GM19455 (cell line): ENCODE measurements at regions not wholly inside any gene's neighbourhood (a gene's known extent, or its start where the extent isn't known, plus 50 kb on each side); places are given as distances from the start of the nearest gene placed in this dataset.
"Not testable (repeated sequence)": the region's sequence is repeated elsewhere in the genome, so short reads cannot be mapped to it uniquely, and the experiment has no call there.

Experiments used
- ATAC-seq: cut with Tn5 transposase; IDR thresholded peaks from one replicate; pipeline ENCODE4 v1.9.1; 2021; ENCODE audit not compliant: unreplicated experiment

DNA sequence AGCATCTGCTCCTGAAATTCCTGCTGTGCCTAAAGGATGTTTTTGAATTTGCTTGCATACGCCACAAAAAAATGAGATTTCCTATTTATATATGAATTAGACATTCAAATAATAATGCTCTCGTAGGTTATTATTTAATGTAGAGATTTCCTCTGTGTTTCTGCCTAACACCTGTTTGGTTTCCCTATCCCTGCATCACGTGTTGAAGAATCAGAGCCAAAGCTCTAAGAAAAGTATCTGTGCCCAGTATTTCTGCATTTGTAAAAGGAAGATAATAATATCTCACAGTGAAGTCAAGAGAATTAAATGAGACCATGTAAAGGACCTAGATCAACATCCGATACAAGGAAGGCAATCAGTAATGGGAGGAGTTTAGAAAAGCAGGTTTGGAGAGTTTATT lies 179.5 kb downstream of the HNRNPD start:
- no peak for ATAC-seq

DNA sequence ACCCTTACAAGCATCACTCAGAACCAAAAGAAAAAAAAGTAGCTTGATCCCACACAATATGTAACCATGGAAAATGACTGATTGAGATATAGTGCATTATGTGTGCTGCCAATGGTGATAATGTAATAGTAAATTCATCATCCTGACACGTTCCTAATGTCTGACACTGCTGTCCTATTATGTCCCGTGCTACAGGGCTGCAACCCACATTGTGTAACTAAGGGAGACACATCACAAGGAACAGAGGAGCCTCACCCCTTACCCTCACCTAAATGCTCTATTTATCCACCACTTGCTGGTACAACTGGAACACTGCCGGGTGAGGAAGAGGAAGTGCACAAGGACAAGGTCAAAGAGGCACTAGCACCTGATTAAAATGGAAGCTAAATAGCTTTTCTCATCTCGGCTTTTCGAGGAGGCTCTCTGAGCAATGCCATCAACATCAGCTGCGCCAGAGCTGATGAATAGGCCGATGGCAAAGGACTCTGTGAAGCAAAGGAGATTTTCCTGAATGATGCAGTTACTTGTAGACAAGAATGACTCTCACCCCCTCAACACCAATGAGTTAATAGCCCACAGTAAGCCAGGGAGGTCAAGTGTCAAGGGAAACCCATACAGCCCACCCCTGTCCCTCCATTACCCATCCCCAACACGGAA lies 181.6 kb downstream of the HNRNPD start:
- ATAC-seq: no peak

DNA sequence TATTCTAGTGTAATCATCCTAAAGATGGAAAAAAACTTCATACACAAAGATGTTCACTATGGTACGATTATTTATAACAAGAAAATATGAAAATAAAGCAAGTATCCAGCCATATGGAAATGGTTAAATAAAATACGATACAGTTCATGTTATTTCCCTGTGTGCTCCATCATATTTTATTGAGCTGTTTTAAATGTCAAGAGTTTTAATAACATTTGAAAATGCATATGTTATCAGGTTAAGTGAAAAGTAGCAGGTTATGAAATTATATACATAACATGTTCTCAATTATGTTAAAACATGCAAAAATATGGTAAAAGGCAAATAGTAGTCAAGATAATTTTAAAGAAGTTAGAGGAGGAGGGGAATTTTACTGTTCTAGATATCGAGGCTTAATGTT lies 192.0 kb downstream of the HNRNPD start:
- no peak for ATAC-seq

DNA sequence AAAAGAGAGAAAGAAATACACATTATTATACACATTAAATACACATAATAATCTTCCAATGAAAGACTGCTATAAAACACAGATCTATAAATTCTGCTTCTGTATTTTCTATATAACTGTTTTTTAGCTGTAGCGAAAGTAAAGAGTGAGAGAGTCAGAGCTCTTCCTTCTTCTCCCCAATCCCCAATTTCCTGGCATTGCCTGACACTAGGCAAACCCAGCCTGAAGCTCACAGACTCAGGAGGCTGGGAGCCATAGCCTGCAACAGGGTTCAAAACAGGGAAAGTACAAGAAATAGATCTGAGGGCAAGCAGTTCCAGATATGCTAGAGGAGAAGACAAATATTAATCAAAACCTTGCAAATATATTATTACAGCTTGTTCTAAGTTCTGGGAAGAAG lies 201.6 kb downstream of the HNRNPD start:
- ATAC-seq: no peak

DNA sequence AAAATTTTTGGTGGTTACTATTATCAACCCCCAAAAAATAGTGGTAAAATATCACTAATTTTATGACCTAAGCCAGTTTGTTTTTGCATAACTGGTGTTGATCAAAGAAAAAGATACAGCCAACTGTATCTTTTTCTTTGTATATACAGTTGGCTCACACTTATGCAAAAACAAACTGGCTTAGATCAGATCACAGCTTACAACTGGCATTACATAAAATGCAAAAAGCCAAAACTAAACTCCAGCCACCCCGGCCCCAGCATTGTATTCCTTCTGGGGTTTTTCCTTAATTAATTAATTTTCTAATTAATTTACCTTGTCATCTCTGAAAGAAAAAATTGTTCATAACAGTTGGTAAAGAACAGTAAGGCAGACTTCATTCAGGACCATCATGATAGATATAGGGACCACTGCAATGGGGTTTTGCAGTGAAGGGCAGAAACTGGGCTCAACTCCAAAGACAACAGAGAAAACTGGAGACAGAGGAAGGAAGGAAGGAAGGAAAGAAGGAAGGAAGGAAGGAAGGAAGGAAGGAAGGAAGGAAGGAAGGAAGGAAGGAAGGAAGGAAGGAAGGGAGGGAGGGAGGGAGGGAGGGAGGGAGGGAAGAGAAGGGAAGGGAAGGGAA lies 202.1 kb downstream of the HNRNPD start:
- ATAC-seq: no peak

DNA sequence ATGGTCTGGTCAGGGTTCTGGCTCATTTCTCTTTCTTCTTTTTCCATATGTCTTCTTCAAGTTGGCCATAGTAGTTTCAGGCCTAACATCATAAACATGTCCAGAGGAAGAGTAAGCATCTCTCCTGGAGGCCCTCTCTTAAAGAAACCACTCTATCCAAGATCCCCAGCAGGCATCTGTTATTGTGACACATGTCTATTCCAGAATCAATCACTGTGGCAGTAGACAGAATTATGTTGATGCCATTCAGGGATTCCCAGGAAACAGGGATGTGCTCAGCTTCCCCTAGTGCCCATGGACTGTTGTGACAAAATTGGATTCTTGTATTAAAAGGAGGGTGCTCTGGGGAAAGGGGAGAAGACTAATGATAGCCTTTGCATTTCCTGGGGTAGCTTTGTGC lies 224.0 kb downstream of the HNRNPD start:
- ATAC-seq: no peak

DNA sequence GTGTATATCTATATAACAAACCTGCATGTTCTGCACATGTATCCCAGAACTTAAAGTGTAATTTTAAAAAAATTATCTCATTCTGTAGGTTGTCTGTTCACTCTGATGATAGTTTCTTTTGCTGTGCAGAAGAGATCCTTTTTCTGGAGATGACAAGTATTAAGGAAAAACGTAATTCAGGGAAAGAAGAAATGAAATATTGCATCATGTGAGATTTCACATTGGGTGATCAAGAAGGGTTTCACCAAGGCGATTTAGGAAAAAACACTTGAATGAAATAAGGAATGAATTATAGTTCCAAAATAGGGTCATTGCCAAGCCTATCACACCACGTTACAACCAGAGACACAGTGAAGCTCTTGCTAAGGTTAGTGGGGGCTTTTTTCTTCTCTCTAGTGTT lies 227.9 kb downstream of the HNRNPD start:
- ATAC-seq: no peak

DNA sequence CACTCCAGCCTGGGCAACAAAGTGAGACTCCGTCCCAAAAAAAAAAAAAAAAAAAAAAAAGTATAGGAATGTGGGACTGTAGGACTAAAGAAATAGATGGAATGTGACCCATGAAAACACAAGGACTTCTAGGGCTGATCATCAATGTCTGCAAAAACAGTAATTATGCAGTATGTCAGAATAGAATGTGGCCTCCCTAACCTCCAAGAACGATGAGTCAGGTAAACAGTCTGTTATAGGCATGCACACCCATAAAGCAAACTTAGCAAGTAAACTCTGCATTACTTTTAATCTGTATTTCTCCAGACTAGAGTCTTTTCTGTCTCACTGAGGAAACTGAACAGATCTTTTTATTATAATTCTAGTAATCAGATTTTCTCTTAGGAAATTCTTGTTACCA lies 233.4 kb downstream of the HNRNPD start:
- no peak for ATAC-seq

DNA sequence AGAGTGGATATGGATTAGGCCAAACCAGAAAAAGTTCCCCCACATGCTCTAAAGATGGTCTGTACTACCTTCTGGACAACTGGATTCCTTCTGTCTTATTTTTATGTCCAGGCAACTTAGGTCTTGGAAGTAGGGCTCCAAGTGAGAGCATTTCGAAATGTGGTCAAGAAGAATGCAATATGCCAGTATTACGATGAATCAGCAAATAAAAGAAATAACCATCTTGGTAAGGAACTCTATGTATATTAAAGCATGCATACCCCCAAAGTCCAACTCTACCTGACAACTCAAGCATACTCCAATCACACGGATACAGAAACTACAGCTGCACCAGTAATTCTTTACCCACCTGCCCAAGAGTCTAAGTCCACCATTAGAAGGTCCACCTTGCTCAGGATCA lies 234.5 kb downstream of the HNRNPD start:
- ATAC-seq: no peak

DNA sequence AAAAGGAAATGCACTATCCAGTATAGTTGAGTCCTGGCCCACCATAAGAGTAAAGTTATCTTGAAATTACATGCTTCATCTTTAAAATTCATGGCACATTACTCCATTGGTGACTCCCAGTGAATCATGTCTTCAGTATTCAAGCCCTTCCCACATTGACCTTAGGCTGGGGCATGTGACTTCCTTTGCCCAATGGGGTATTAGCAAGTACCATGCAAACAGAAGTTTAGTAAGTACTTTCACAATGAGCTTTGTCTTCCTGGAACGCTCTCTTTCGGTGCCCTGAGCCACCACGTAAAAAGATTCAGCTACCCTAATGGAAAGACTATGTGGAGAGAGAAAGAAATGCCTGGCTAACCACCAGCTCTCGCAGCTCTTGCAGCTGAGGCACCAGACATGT lies 235.4 kb downstream of the HNRNPD start:
- ATAC-seq: no peak

DNA sequence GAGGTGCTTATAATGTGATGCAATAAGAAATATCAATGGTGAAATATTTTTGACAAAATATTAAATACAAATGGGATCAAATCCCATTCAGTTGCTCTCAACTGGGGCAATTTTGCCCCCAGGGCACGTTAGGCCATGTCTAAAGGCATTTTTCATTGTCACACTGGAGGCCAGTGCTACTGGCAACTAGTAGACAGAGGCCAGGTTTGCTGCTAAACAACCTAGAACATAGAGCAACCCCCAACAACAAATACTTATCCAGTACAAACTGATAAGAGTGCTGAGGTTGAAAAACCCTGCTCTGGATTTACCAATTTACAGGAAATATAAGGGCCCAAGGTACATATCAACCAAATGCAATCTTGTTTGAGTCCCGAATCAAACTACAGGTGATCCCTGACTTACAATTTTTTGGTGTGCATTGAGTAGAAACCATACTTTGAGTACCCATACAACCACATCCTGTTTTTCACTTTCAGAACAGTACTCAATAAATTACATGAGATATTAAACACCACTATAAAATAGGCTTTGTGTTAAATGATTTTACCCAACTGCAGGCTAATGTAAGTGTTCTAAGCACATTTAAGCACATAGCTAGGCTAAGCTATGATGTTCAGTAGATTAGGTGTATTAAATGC lies 237.5 kb downstream of the HNRNPD start:
- ATAC-seq: no peak

DNA sequence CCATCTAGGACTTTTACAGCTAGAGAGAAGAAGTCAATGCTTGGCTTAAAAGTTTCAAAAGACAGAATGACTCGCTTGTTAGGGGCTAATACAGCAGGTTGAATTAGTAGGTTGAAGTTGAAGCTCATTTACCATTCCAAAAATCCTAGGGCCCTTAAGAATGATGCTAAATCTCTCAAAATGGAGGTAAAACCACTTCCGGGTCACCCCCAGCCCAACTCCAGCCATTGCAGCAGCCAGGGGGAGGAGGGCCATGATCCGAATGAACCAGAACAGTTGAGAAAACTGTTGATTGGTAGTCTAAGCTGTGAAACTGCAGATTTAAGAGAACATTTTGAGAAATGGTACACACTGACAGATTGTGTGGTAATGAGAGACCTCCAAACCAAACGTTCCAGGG lies 245.4 kb downstream of the HNRNPD start:
- no peak for ATAC-seq

DNA sequence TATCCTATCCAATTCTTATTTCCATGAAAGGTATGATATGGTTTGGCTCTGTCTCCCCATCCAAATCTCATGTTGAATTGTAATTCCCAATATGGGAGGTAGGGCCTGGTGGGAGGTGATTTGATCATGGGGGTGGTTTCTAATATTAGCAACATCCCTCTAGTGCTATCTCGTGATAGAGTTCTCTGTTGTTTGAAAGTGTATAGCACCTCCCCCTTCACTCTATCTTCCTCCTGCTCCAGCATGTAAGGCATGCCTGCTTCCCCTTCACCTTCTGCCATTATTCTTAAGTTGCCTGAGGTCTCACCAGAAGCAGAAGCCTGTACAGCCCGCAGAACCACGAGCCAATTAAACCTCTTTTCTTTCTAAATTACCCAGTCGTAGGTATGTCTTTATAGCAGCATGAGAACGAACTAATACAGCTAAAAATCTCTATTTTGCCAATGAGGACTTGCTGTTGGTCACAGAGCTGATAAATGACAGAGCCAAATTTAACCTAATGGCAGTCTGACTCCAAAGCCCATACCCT lies 247.2 kb downstream of the HNRNPD start:
- ATAC-seq: no peak

DNA sequence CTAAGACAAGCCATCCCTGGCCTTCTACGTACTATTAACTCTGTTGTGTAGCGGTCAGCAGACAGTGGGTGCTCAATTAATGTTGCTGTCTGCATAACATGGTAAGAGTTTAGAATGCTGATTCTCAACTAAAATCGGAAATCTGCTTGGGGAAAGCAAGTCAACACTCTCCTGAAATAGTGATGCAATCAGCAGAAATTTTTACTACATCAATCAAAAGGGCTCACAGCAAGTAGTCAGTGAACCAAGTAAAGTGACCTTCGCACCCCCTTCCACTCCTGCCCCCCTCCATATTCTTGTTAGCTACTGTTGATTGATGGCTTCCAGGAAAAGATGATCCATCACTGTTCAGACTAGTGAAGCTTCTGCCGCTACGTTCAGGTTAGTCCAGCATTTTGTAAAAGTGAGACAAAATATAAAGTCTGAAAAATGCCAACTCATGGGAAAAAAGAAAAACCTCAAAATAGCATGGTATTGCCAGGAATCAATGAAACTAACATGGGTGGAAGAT lies 247.9 kb downstream of the HNRNPD start:
- ATAC-seq: no peak

DNA sequence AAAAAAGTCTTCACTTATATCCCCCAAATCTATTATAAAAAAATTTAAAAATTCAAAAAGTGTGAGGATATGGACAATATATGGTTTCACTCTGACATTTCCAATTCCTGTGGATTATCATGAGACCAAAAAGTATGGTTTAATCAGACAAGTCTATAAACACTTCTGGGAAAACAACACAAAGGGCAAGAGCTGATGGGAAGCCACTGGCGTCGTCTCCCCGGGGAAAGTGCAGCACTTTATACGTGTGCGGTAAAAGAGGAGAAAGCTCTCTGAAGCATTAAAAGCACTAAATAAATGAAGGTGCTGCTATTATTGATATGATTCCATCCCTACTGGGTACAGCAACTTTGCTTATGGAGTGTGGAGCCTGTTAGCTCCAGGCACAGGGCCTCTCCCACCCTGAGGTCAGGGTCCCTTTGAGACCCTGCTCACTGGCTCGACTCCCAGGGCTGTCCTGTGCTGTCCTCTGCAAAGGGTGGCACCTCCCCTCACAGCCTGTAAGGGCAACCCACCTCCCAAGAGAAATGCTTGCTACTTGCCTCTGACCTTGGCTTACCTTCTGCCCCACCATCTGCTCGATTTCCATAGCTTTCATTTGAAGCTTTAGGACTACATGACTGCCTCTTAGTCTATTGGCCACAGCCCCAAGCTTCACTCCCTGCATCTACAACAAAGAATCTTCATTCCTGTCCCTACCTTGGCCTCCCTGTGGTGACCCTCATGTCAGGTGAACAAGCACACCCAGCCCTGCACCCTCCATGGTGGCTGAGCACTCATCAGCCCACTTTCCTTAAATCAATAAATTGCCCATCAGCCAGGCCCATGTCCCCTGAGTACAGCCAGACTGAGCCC lies 248.6 kb downstream of the HNRNPD start:
- no peak for ATAC-seq

DNA sequence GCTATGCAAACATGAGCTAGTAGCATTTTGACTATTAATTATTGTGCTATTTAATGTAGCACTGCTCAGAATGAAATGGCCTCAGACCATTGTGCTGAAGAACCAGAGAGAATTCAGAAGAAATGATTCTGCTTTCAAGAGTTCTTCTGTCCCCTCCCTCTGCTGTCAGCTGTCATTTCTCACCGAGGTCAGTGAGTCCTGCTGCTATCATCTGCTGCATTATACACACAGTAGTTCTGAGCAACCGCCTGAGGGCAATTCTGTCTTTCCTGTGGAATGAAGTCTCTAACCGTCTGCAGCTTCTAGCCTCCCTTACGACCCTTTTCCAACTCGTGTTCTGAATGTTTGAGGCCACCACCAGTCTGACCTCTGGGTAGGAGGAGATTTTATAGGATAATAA lies 249.4 kb downstream of the HNRNPD start:
- no peak for ATAC-seq

DNA sequence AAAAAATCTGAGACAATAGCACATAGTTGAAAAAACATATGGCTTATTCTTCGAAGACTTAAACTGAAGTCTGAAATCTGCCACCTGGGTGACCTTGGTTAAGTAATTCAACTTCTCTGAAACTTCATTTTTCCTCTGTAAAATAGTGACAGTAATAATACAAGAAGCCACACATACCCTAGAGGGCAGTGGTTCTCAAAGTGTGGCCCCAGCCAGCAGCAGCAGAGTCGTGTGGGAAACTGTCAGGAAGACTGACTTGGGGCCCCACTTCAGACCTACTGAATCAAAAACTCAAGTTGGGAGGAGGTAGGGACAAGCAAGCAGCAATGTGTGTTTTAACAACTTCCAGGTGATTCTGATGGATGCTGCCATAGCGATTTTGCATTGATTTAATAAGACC lies 249.9 kb downstream of the HNRNPD start:
- no peak for ATAC-seq

DNA sequence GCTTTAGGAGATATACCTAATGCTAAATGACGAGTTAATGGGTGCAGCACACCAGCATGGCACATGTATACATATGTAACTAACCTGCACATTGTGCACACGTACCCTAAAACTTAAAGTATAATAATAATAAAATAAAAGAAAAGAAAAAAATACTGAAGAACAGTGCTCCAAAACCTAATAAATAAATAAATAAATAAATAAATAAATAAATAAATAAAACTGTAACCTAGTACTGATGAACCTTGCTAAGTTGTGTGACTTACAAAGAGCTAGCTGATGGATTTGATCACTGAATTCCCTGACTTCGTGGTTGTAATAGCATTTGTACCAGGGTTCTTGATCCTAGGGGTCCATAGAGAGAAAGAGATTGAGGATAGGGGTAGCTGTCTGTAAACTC lies 258.6 kb downstream of the HNRNPD start:
- not testable (repeated sequence) for ATAC-seq

DNA sequence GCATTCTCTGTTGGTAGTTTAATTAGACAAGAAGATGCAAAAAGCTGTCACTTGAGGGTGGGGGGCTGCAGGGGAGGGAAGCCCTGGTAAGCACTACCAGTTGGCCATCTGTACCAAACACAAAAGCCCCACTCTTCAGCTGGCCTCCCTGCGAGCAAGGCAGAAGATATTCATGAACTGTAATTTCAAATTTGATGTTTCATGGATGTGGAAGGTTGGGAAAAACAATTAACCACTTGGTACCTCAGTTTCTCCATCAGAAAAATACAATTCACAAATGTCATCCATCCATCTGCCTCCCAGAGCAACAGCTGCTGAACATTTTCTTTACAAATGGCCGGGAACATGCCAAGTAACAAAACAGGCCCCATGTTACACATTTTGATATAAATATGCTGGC lies 265.3 kb downstream of the HNRNPD start:
- ATAC-seq: no peak

DNA sequence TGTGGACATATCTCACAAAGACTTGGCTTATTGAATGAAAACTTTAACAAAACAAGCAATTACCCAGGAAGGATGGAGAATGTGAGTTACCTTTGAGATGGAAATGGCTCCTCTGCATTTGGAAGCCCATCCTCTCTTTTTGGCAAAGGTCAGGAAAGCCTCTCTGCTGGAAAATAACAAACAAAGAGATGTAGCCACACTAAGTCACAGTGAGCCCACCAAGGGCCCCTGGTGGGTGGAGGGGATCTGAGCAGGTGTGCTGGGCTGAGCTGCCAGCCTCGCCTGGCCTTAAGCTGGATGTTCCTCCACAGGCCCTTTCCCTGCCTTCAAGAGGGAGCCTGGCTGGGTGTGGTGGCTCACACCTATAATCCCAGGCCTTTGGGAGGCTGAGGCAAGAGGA lies 269.2 kb downstream of the HNRNPD start:
- no peak for ATAC-seq

DNA sequence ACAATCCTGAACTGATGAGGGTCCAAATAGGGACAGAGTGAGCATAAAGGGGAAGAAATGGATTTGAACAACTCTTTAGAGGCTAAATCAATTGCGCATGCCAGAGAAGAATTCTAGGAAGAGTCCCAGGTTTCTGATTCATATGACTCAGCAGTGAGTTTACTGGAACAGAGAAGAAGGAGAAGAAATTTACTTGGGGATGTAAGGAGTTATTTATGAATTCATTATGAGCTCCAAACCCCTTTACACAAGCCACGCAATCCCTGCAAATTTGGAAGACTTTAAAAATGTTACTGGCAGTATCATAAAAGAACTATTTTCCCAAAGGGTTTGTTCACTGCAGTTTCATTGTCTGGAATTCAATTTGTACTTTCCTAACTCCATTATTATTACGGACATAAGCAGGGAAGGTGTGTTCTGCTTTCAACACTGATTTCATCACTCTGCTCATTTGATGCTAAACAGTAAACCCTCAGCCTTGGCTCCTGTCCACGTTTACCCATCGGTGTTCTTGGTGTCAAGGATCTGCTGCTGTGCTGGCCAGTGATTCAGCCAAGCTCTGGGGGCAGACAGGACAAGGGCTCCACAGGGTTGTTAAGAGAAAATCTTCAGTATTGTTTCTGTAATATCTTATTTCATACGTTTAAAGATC lies 273.7 kb downstream of the HNRNPD start:
- ATAC-seq: no peak
